ENCODE measurements at regions not wholly inside any gene's neighbourhood (a gene's known extent, or its start where the extent isn't known, plus 50 kb on each side); places are given as distances from the start of the nearest gene placed in this dataset.
"Not testable (repeated sequence)": the region's sequence is repeated elsewhere in the genome, so short reads cannot be mapped to it uniquely, and the experiment has no call there.

DNA sequence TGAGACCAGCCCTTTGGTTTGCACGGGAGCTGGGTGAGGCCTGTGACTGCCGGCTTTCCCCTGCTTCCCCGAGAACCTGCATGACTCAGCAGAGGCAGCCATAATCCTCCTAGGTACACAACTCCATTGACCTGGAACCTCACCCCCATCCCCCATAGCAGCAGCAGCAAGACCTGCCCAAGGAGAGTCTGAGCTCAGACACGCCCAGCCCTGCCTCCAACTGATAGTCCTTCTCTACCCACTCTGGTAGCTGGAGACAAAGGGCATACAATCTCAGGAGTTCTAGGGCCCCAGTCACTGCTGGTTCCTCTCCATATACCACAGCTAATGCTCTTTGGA lies 141.0 kb upstream of the ARHGEF26 start:
- no peaks in the 10 kb centered on the region for H3K79me2 ChIP-seq (ENCODE audit: control insufficient read depth, low read length)
- TF ChIP-seq, protein P1, sequence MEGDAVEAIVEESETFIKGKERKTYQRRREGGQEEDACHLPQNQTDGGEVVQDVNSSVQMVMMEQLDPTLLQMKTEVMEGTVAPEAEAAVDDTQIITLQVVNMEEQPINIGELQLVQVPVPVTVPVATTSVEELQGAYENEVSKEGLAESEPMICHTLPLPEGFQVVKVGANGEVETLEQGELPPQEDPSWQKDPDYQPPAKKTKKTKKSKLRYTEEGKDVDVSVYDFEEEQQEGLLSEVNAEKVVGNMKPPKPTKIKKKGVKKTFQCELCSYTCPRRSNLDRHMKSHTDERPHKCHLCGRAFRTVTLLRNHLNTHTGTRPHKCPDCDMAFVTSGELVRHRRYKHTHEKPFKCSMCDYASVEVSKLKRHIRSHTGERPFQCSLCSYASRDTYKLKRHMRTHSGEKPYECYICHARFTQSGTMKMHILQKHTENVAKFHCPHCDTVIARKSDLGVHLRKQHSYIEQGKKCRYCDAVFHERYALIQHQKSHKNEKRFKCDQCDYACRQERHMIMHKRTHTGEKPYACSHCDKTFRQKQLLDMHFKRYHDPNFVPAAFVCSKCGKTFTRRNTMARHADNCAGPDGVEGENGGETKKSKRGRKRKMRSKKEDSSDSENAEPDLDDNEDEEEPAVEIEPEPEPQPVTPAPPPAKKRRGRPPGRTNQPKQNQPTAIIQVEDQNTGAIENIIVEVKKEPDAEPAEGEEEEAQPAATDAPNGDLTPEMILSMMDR (IDR thresholded peaks at IDR 0.05; ENCODE audit: low read depth, low read length, poor library complexity, severe bottlenecking) = no peak
- no peak for TF ChIP-seq EZH2phosphoT487 (IDR thresholded peaks at IDR 0.05; ENCODE audit: borderline replicate concordance, low read length)
- H3K4me1 ChIP-seq (ENCODE audit: control insufficient read depth, low read length) = no peaks in the 10 kb centered on the region
- H3K4me2 ChIP-seq (ENCODE audit: low read length) = no peak overlapping the region
- H3K27ac ChIP-seq (ENCODE audit: low read depth, low read length) = no peak overlapping the region
- H3K27me3 ChIP-seq (ENCODE audit: control insufficient read depth, low read length) = no peaks in the 10 kb centered on the region
- H3K36me3 ChIP-seq (ENCODE audit: control insufficient read depth, low read length) = no peaks in the 10 kb centered on the region
- no peak overlapping the region for H3K4me3 ChIP-seq (ENCODE audit: low read length)
- H4K20me1 ChIP-seq (ENCODE audit: control insufficient read depth, insufficient read depth, low read depth, low read length) = no peaks in the 10 kb centered on the region
- H3K9me2 ChIP-seq (replicated peaks; ENCODE audit: control insufficient read depth, low read length) = no peaks in the 10 kb centered on the region
- H3K9me3 ChIP-seq (ENCODE audit: control insufficient read depth, insufficient read depth, low read length) = no peaks in the 10 kb centered on the region
- H3F3A ChIP-seq (ENCODE audit: control insufficient read depth, insufficient read depth) = no peaks in the 10 kb centered on the region

GRCh38 chr3:153997364-153997763 lies 123.8 kb upstream of the ARHGEF26 start:
- TF ChIP-seq, protein P1 (IDR thresholded peaks at IDR 0.05; ENCODE audit: low read depth, low read length, poor library complexity, severe bottlenecking) = peak; percentile 9
- H3K27me3 ChIP-seq (ENCODE audit: control insufficient read depth, low read length); H3K4me3 ChIP-seq (ENCODE audit: low read length); H4K20me1 ChIP-seq (ENCODE audit: control insufficient read depth, insufficient read depth, low read depth, low read length); H3K27ac ChIP-seq (ENCODE audit: low read depth, low read length); H3K36me3 ChIP-seq (ENCODE audit: control insufficient read depth, low read length); H3K4me2 ChIP-seq (ENCODE audit: low read length); H3K79me2 ChIP-seq (ENCODE audit: control insufficient read depth, low read length); H3F3A ChIP-seq (ENCODE audit: control insufficient read depth, insufficient read depth); H3K9me3 ChIP-seq (ENCODE audit: control insufficient read depth, insufficient read depth, low read length); H3K9me2 ChIP-seq (replicated peaks; ENCODE audit: control insufficient read depth, low read length); H3K4me1 ChIP-seq (ENCODE audit: control insufficient read depth, low read length): not testable (repeated sequence)

GRCh38 chr3:154003649-154004048 lies 117.5 kb upstream of the ARHGEF26 start:
- TF ChIP-seq EZH2phosphoT487 (IDR thresholded peaks at IDR 0.05; ENCODE audit: borderline replicate concordance, low read length) = no peak
- TF ChIP-seq, protein P1 (IDR thresholded peaks at IDR 0.05; ENCODE audit: low read depth, low read length, poor library complexity, severe bottlenecking) = no peak
- no peaks in the 10 kb centered on the region for H3F3A ChIP-seq (ENCODE audit: control insufficient read depth, insufficient read depth)
- H3K27ac ChIP-seq (ENCODE audit: low read depth, low read length) = no peak overlapping the region
- H3K36me3 ChIP-seq (ENCODE audit: control insufficient read depth, low read length) = no peaks in the 10 kb centered on the region
- H3K9me3 ChIP-seq (ENCODE audit: control insufficient read depth, insufficient read depth, low read length) = no peaks in the 10 kb centered on the region
- no peak overlapping the region for H3K4me2 ChIP-seq (ENCODE audit: low read length)
- H4K20me1 ChIP-seq (ENCODE audit: control insufficient read depth, insufficient read depth, low read depth, low read length) = no peaks in the 10 kb centered on the region
- no peaks in the 10 kb centered on the region for H3K27me3 ChIP-seq (ENCODE audit: control insufficient read depth, low read length)
- no peaks in the 10 kb centered on the region for H3K4me1 ChIP-seq (ENCODE audit: control insufficient read depth, low read length)
- no peak overlapping the region for H3K4me3 ChIP-seq (ENCODE audit: low read length)
- no peaks in the 10 kb centered on the region for H3K9me2 ChIP-seq (replicated peaks; ENCODE audit: control insufficient read depth, low read length)
- H3K79me2 ChIP-seq (ENCODE audit: control insufficient read depth, low read length) = no peaks in the 10 kb centered on the region

- H3K9me3 ChIP-seq (ENCODE audit: control insufficient read depth, insufficient read depth, low read length) = no peaks in the 10 kb centered on the region
- no peak for TF ChIP-seq EZH2phosphoT487 (IDR thresholded peaks at IDR 0.05; ENCODE audit: borderline replicate concordance, low read length)
- TF ChIP-seq, protein P1 (IDR thresholded peaks at IDR 0.05; ENCODE audit: low read depth, low read length, poor library complexity, severe bottlenecking) = no peak
- no peaks in the 10 kb centered on the region for H3F3A ChIP-seq (ENCODE audit: control insufficient read depth, insufficient read depth)
- H4K20me1 ChIP-seq (ENCODE audit: control insufficient read depth, insufficient read depth, low read depth, low read length) = no peaks in the 10 kb centered on the region
- H3K79me2 ChIP-seq (ENCODE audit: control insufficient read depth, low read length) = no peaks in the 10 kb centered on the region
- no peaks in the 10 kb centered on the region for H3K9me2 ChIP-seq (replicated peaks; ENCODE audit: control insufficient read depth, low read length)
- H3K4me1 ChIP-seq (ENCODE audit: control insufficient read depth, low read length) = no peaks in the 10 kb centered on the region
- H3K27ac ChIP-seq (ENCODE audit: low read depth, low read length) = no peak overlapping the region
- no peaks in the 10 kb centered on the region for H3K27me3 ChIP-seq (ENCODE audit: control insufficient read depth, low read length)
- no peak overlapping the region for H3K4me2 ChIP-seq (ENCODE audit: low read length)
- no peaks in the 10 kb centered on the region for H3K36me3 ChIP-seq (ENCODE audit: control insufficient read depth, low read length)
- no peak overlapping the region for H3K4me3 ChIP-seq (ENCODE audit: low read length)
Observed at GRCh38 chr3:154011036-154011435, 110.2 kb upstream of the ARHGEF26 start.
